ENCODE measurements at regions not wholly inside any gene's neighbourhood (a gene's known extent, or its start where the extent isn't known, plus 50 kb on each side); places are given as distances from the start of the nearest gene placed in this dataset.

GRCh38 chr3:145812391-145812790 lies 348.6 kb downstream of the PLOD2 start:
- no peaks in the 10 kb centered on the region for H3K4me1 ChIP-seq (ENCODE audit: control insufficient read depth, insufficient read depth, low read length)
- H3K4me3 ChIP-seq (ENCODE audit: low read length), result no peak overlapping the region
- DNase-seq (ENCODE audit: low read depth), result no peak
- H3K9ac ChIP-seq (ENCODE audit: low read length), result no peak overlapping the region
- H3K36me3 ChIP-seq (ENCODE audit: control insufficient read depth, insufficient read depth, low read length, severe bottlenecking), result no peaks in the 10 kb centered on the region
- no peaks in the 10 kb centered on the region for H3K9me3 ChIP-seq (ENCODE audit: control insufficient read depth, low read length)
- no peaks in the 10 kb centered on the region for H3K27me3 ChIP-seq (replicated peaks; ENCODE audit: control insufficient read depth, insufficient read depth, low read length)

GRCh38 chr3:145815707-145816413 lies 345.1 kb downstream of the PLOD2 start:
- Histone ChIP-seq H3K36me3 (ENCODE audit: control insufficient read depth, insufficient read depth, low read length, severe bottlenecking) (no peaks in the 10 kb centered on the region), H3K9ac (ENCODE audit: low read length) (no peak overlapping the region), H3K9me3 (ENCODE audit: control insufficient read depth, low read length) (no peaks in the 10 kb centered on the region), H3K4me3 (ENCODE audit: low read length) (no peak overlapping the region), H3K27me3 (replicated peaks; ENCODE audit: control insufficient read depth, insufficient read depth, low read length) (no peaks in the 10 kb centered on the region), H3K4me1 (ENCODE audit: control insufficient read depth, insufficient read depth, low read length) (no peaks in the 10 kb centered on the region)
- no peak for DNase-seq (ENCODE audit: low read depth)

GRCh38 chr3:145817870-145818483 lies 343.0 kb downstream of the PLOD2 start:
- DNase-seq (ENCODE audit: low read depth), result peak; percentile 22
- no peaks in the 10 kb centered on the region for H3K27me3 ChIP-seq (replicated peaks; ENCODE audit: control insufficient read depth, insufficient read depth, low read length)
- H3K36me3 ChIP-seq (ENCODE audit: control insufficient read depth, insufficient read depth, low read length, severe bottlenecking), result no peaks in the 10 kb centered on the region
- no peaks in the 10 kb centered on the region for H3K4me1 ChIP-seq (ENCODE audit: control insufficient read depth, insufficient read depth, low read length)
- H3K9ac ChIP-seq (ENCODE audit: low read length), result no peak overlapping the region
- no peak overlapping the region for H3K4me3 ChIP-seq (ENCODE audit: low read length)
- no peaks in the 10 kb centered on the region for H3K9me3 ChIP-seq (ENCODE audit: control insufficient read depth, low read length)

- no peaks in the 10 kb centered on the region for H3K4me1 ChIP-seq (ENCODE audit: control insufficient read depth, insufficient read depth, low read length)
- no peak overlapping the region for H3K9ac ChIP-seq (ENCODE audit: low read length)
- no peaks in the 10 kb centered on the region for H3K27me3 ChIP-seq (replicated peaks; ENCODE audit: control insufficient read depth, insufficient read depth, low read length)
- no peaks in the 10 kb centered on the region for H3K9me3 ChIP-seq (ENCODE audit: control insufficient read depth, low read length)
- DNase-seq (ENCODE audit: low read depth), result no peak
- H3K36me3 ChIP-seq (ENCODE audit: control insufficient read depth, insufficient read depth, low read length, severe bottlenecking), result no peaks in the 10 kb centered on the region
- no peak overlapping the region for H3K4me3 ChIP-seq (ENCODE audit: low read length)
These were observed 340.8 kb downstream of the PLOD2 start for GRCh38 chr3:145820170-145820569.

GRCh38 chr3:145842294-145842902 lies 318.6 kb downstream of the PLOD2 start:
- Histone ChIP-seq H3K9ac (ENCODE audit: low read length) (no peak overlapping the region), H3K27me3 (replicated peaks; ENCODE audit: control insufficient read depth, insufficient read depth, low read length) (no peaks in the 10 kb centered on the region), H3K9me3 (ENCODE audit: control insufficient read depth, low read length) (no peaks in the 10 kb centered on the region), H3K36me3 (ENCODE audit: control insufficient read depth, insufficient read depth, low read length, severe bottlenecking) (no peaks in the 10 kb centered on the region), H3K4me3 (ENCODE audit: low read length) (no peak overlapping the region), H3K4me1 (ENCODE audit: control insufficient read depth, insufficient read depth, low read length) (no peaks in the 10 kb centered on the region)
- DNase-seq (ENCODE audit: low read depth), result no peak

GRCh38 chr3:145843561-145843960 lies 317.4 kb downstream of the PLOD2 start:
- Histone ChIP-seq H3K4me3 (ENCODE audit: low read length) (no peak overlapping the region), H3K9me3 (ENCODE audit: control insufficient read depth, low read length) (no peaks in the 10 kb centered on the region), H3K4me1 (ENCODE audit: control insufficient read depth, insufficient read depth, low read length) (no peaks in the 10 kb centered on the region), H3K9ac (ENCODE audit: low read length) (no peak overlapping the region), H3K36me3 (ENCODE audit: control insufficient read depth, insufficient read depth, low read length, severe bottlenecking) (no peaks in the 10 kb centered on the region), H3K27me3 (replicated peaks; ENCODE audit: control insufficient read depth, insufficient read depth, low read length) (no peaks in the 10 kb centered on the region)
- no peak for DNase-seq (ENCODE audit: low read depth)

GRCh38 chr3:145849115-145849514 lies 311.9 kb downstream of the PLOD2 start:
- Histone ChIP-seq H3K9me3 (ENCODE audit: control insufficient read depth, low read length) (no peaks in the 10 kb centered on the region), H3K36me3 (ENCODE audit: control insufficient read depth, insufficient read depth, low read length, severe bottlenecking) (no peaks in the 10 kb centered on the region), H3K27me3 (replicated peaks; ENCODE audit: control insufficient read depth, insufficient read depth, low read length) (no peaks in the 10 kb centered on the region), H3K9ac (ENCODE audit: low read length) (no peak overlapping the region), H3K4me1 (ENCODE audit: control insufficient read depth, insufficient read depth, low read length) (no peaks in the 10 kb centered on the region), H3K4me3 (ENCODE audit: low read length) (no peak overlapping the region)
- DNase-seq (ENCODE audit: low read depth), result peak; percentile 34

GRCh38 chr3:145854499-145854898 lies 306.5 kb downstream of the PLOD2 start:
- H3K9me3 ChIP-seq (ENCODE audit: control insufficient read depth, low read length), result no peaks in the 10 kb centered on the region
- no peaks in the 10 kb centered on the region for H3K36me3 ChIP-seq (ENCODE audit: control insufficient read depth, insufficient read depth, low read length, severe bottlenecking)
- H3K4me1 ChIP-seq (ENCODE audit: control insufficient read depth, insufficient read depth, low read length), result no peaks in the 10 kb centered on the region
- no peak overlapping the region for H3K4me3 ChIP-seq (ENCODE audit: low read length)
- no peaks in the 10 kb centered on the region for H3K27me3 ChIP-seq (replicated peaks; ENCODE audit: control insufficient read depth, insufficient read depth, low read length)
- H3K9ac ChIP-seq (ENCODE audit: low read length), result no peak overlapping the region
- DNase-seq (ENCODE audit: low read depth), result no peak

GRCh38 chr3:145857956-145858355 lies 303.0 kb downstream of the PLOD2 start:
- H3K27me3 ChIP-seq (replicated peaks; ENCODE audit: control insufficient read depth, insufficient read depth, low read length), result no peaks in the 10 kb centered on the region
- DNase-seq (ENCODE audit: low read depth), result no peak
- no peaks in the 10 kb centered on the region for H3K9me3 ChIP-seq (ENCODE audit: control insufficient read depth, low read length)
- H3K9ac ChIP-seq (ENCODE audit: low read length), result no peak overlapping the region
- no peaks in the 10 kb centered on the region for H3K4me1 ChIP-seq (ENCODE audit: control insufficient read depth, insufficient read depth, low read length)
- H3K36me3 ChIP-seq (ENCODE audit: control insufficient read depth, insufficient read depth, low read length, severe bottlenecking), result no peaks in the 10 kb centered on the region
- no peak overlapping the region for H3K4me3 ChIP-seq (ENCODE audit: low read length)

- no peaks in the 10 kb centered on the region for H3K27me3 ChIP-seq (replicated peaks; ENCODE audit: control insufficient read depth, insufficient read depth, low read length)
- no peak for DNase-seq (ENCODE audit: low read depth)
These were observed 296.6 kb downstream of the PLOD2 start for GRCh38 chr3:145864336-145864735.

GRCh38 chr3:145865399-145866018 lies 295.5 kb downstream of the PLOD2 start:
- Histone ChIP-seq H3K36me3 (ENCODE audit: control insufficient read depth, insufficient read depth, low read length, severe bottlenecking) (no peaks in the 10 kb centered on the region), H3K4me3 (ENCODE audit: low read length) (no peak overlapping the region), H3K27me3 (replicated peaks; ENCODE audit: control insufficient read depth, insufficient read depth, low read length) (no peaks in the 10 kb centered on the region), H3K9ac (ENCODE audit: low read length) (no peak overlapping the region), H3K9me3 (ENCODE audit: control insufficient read depth, low read length) (no peaks in the 10 kb centered on the region), H3K4me1 (ENCODE audit: control insufficient read depth, insufficient read depth, low read length) (peaks cover 14% of the 10 kb centered on the region)
- no peak for DNase-seq (ENCODE audit: low read depth)

More at GRCh38 chr3:145864336-145864735, 296.6 kb downstream of the PLOD2 start:
- peaks cover 8% of the 10 kb centered on the region for H3K4me1 ChIP-seq (ENCODE audit: control insufficient read depth, insufficient read depth, low read length)
- H3K4me3 ChIP-seq (ENCODE audit: low read length), result no peak overlapping the region
- H3K36me3 ChIP-seq (ENCODE audit: control insufficient read depth, insufficient read depth, low read length, severe bottlenecking), result no peaks in the 10 kb centered on the region
- no peak overlapping the region for H3K9ac ChIP-seq (ENCODE audit: low read length)
- H3K9me3 ChIP-seq (ENCODE audit: control insufficient read depth, low read length), result no peaks in the 10 kb centered on the region
